CD14-positive monocyte (primary cell): ENCODE measurements at regions not wholly inside any gene's neighbourhood (a gene's known extent, or its start where the extent isn't known, plus 50 kb on each side); places are given as distances from the start of the nearest gene placed in this dataset.
A peak's percentile ranks its signal among the peaks of the same experiment; 100 is the strongest.

ENCODE experiments used
- DNase-seq, 3 donors: peaks; one replicate each; pipeline ENCODE4 v3.0.0-alpha.2; 2011 to 2022
- H2AFZ ChIP-seq: 2 replicates; pipeline ENCODE4 v1.6.0; 2012; ENCODE audit warnings: mild to moderate bottlenecking, low read depth, low read length, inconsistent platforms; ENCODE audit not compliant: insufficient read depth, poor library complexity, severe bottlenecking
- H3K27ac ChIP-seq, 2 donors: 1 replicate in 1 of 2; 2 replicates in 1 of 2; pipeline ENCODE4 v1.5.1; 2012 to 2013; ENCODE audit warnings: low read length in 2 of 2, control low read depth in 1 of 2, inconsistent platforms in 1 of 2, low read depth in 1 of 2, mild to moderate bottlenecking in 1 of 2
- H3K27me3 ChIP-seq, 2 donors: one replicate each; pipeline versions ENCODE4 v1.6.0 to v1.6.1; 2011 to 2013; ENCODE audit warnings: low read length in 2 of 2; ENCODE audit not compliant: control insufficient read depth in 2 of 2, insufficient read depth in 2 of 2
- H3K36me3 ChIP-seq, 2 donors: replicated peaks in 1 of 2; 1 replicate in 1 of 2; 2 replicates in 1 of 2; pipeline versions ENCODE4 v1.5.1 to v1.6.1; 2012 to 2013; ENCODE audit warnings: low read length in 2 of 2, control low read depth in 1 of 2, inconsistent platforms in 1 of 2, mild to moderate bottlenecking in 1 of 2; ENCODE audit not compliant: insufficient read depth in 2 of 2, control insufficient read depth in 1 of 2
- H3K4me1 ChIP-seq, 2 donors: 1 replicate in 1 of 2; 2 replicates in 1 of 2; pipeline versions ENCODE4 v1.5.1 to v1.6.1; 2012 to 2013; ENCODE audit warnings: low read length in 2 of 2, control low read depth in 1 of 2, inconsistent platforms in 1 of 2, mild to moderate bottlenecking in 1 of 2, moderate library complexity in 1 of 2; ENCODE audit not compliant: insufficient read depth in 2 of 2, control insufficient read depth in 1 of 2
- H3K4me2 ChIP-seq: replicated peaks from 2 replicates; pipeline ENCODE3; 2012; ENCODE audit warnings: low read length, moderate library complexity, mild to moderate bottlenecking; ENCODE audit not compliant: poor library complexity, severe bottlenecking; ENCODE audit errors: extremely low read depth
- H3K4me3 ChIP-seq, 3 experiments: fragments of 200-600 bp in 1 of 3; sonication (generic) in 1 of 3; replicated peaks in 1 of 3; 1 replicate in 2 of 3; 2 replicates in 1 of 3; pipeline ENCODE4 v1.5.1; 2011 to 2013; ENCODE audit warnings: low read length in 3 of 3, mild to moderate bottlenecking in 3 of 3, control low read depth in 2 of 3, low read depth in 2 of 3, inconsistent platforms in 1 of 3, moderate library complexity in 1 of 3
- H3K79me2 ChIP-seq: 2 replicates; pipeline ENCODE4 v1.6.0; 2012; ENCODE audit warnings: mild to moderate bottlenecking, control low read depth, inconsistent platforms, low read length, moderate library complexity; ENCODE audit not compliant: insufficient read depth
- H3K9ac ChIP-seq: 2 replicates; pipeline ENCODE4 v1.6.0; 2017; ENCODE audit warnings: low read length, mild to moderate bottlenecking; ENCODE audit not compliant: insufficient read depth, poor library complexity, severe bottlenecking
- H3K9me3 ChIP-seq, 2 donors: replicated peaks in 1 of 2; 1 replicate in 1 of 2; 2 replicates in 1 of 2; pipeline versions ENCODE4 v1.5.1 to v1.6.1; 2012 to 2013; ENCODE audit warnings: low read length in 2 of 2, control low read depth in 1 of 2; ENCODE audit not compliant: control insufficient read depth in 1 of 2, insufficient read depth in 1 of 2
- H4K20me1 ChIP-seq: 2 replicates; pipeline ENCODE4 v1.6.0; 2012; ENCODE audit warnings: mild to moderate bottlenecking, low read length, control low read depth, moderate library complexity; ENCODE audit not compliant: insufficient read depth
- H3K27ac Mint-ChIP-seq, 7 donors: one replicate each; pipeline ENCODE4 v1.8.0; 2020; ENCODE audit warnings: mild to moderate bottlenecking in 7 of 7, mixed read lengths in 7 of 7, moderate library complexity in 6 of 7, inconsistent platforms in 2 of 7
- H3K27me3 Mint-ChIP-seq, 3 donors: one replicate each; pipeline ENCODE4 v1.8.0; 2021 to 2022; ENCODE audit warnings: low read depth in 3 of 3, mild to moderate bottlenecking in 3 of 3, mixed read lengths in 3 of 3, moderate library complexity in 3 of 3, inconsistent platforms in 1 of 3
- H3K36me3 Mint-ChIP-seq, 2 donors: one replicate each; pipeline ENCODE4 v1.8.0; 2020; ENCODE audit warnings: mixed read lengths in 2 of 2, inconsistent platforms in 1 of 2, mild to moderate bottlenecking in 1 of 2
- H3K4me1 Mint-ChIP-seq: one replicate; pipeline ENCODE4 v1.8.0; 2020; ENCODE audit warnings: mild to moderate bottlenecking, mixed read lengths
- H3K4me3 Mint-ChIP-seq, 2 donors: one replicate each; pipeline ENCODE4 v1.8.0; 2020; ENCODE audit warnings: mild to moderate bottlenecking in 2 of 2, mixed read lengths in 2 of 2, moderate library complexity in 1 of 2
- H3K9me3 Mint-ChIP-seq, 7 donors: one replicate each; pipeline ENCODE4 v1.8.0; 2020 to 2022; ENCODE audit warnings: mixed read lengths in 7 of 7, mild to moderate bottlenecking in 6 of 7, moderate library complexity in 6 of 7, inconsistent platforms in 2 of 7
- CTCF ChIP-seq: fragments of 200-600 bp; IDR thresholded peaks from one replicate; pipeline ENCODE4 v1.8.0; 2022; ENCODE audit warnings: antibody characterized with exemption, mild to moderate bottlenecking
- WGBS: methylation state at CpG from one replicate; pipeline ENCODE4 v1.1.5; 2013; ENCODE audit warnings: missing lambda C conversion rate; ENCODE audit not compliant: insufficient coverage; 5-methylcytosine and 5-hydroxymethylcytosine counted together
- intact Hi-C, 2 donors: fragments of 100-400 bp; cut with micrococcal nuclease; formaldehyde crosslinking; loops; one replicate each; pipeline versions ENCODE4 v1.15.0 to v1.15.1; 2023

- intact Hi-C loops, result no loop called here
- no peaks in the 10 kb centered on the region for H3K36me3 Mint-ChIP-seq
- no peak for DNase-seq
- H3K4me1 ChIP-seq, result no peaks in the 10 kb centered on the region
- no peaks in the 10 kb centered on the region for H3K27me3 ChIP-seq
- no peaks in the 10 kb centered on the region for H3K36me3 ChIP-seq
- H3K27ac Mint-ChIP-seq, result no peak overlapping the region
- H3K4me3 Mint-ChIP-seq, result no peak overlapping the region
- H4K20me1 ChIP-seq, result no peaks in the 10 kb centered on the region
- H3K4me2 ChIP-seq, result no peak overlapping the region
- H3K79me2 ChIP-seq, result no peaks in the 10 kb centered on the region
- no peak overlapping the region for H2AFZ ChIP-seq
- 57% methylated on average over 1 of the region's 1 CpG for WGBS
- TF ChIP-seq CTCF, result peak; percentile 29
- H3K9me3 ChIP-seq, result no peaks in the 10 kb centered on the region
- H3K27me3 Mint-ChIP-seq, result no peaks in the 10 kb centered on the region
- peaks cover 0 to under 1% (median 0%) of the 10 kb centered on the region in 7 donors for H3K9me3 Mint-ChIP-seq
- H3K27ac ChIP-seq, result no peak overlapping the region
- no peaks in the 10 kb centered on the region for H3K4me1 Mint-ChIP-seq
- H3K9ac ChIP-seq, result no peak overlapping the region
- no peak overlapping the region for H3K4me3 ChIP-seq
These were observed 976.6 kb downstream of the FAM181B start for GRCh38 chr11:81756864-81757595.

GRCh38 chr11:81749245-81749644, 984.4 kb downstream of the FAM181B start:
- no peaks in the 10 kb centered on the region for H3K27me3 ChIP-seq
- H3K4me2 ChIP-seq, result no peak overlapping the region
- H3K27ac Mint-ChIP-seq, result no peak overlapping the region
- H3K27me3 Mint-ChIP-seq, result no peaks in the 10 kb centered on the region
- H3K9me3 Mint-ChIP-seq, result peaks cover 0 to 1% (median 0%) of the 10 kb centered on the region in 7 donors
- no peaks in the 10 kb centered on the region for H4K20me1 ChIP-seq
- H3K9me3 ChIP-seq, result peaks cover 0 to 6% of the 10 kb centered on the region in 2 donors
- H3K36me3 Mint-ChIP-seq, result no peaks in the 10 kb centered on the region
- no peak overlapping the region for H3K4me3 Mint-ChIP-seq
- no peak for TF ChIP-seq CTCF
- intact Hi-C loops, result no loop called here
- no peak overlapping the region for H3K4me3 ChIP-seq
- no peak overlapping the region for H3K9ac ChIP-seq
- no peak overlapping the region for H3K27ac ChIP-seq
- no peak for DNase-seq
- no peaks in the 10 kb centered on the region for H3K4me1 ChIP-seq
- no peaks in the 10 kb centered on the region for H3K4me1 Mint-ChIP-seq
- H2AFZ ChIP-seq, result no peak overlapping the region
- no peaks in the 10 kb centered on the region for H3K79me2 ChIP-seq
- H3K36me3 ChIP-seq, result no peaks in the 10 kb centered on the region
- whole genome bisulfite sequencing, result no CpG with 5 or more reads among the region's 2 CpGs
